ENCODE measurements at regions not wholly inside any gene's neighbourhood (a gene's known extent, or its start where the extent isn't known, plus 50 kb on each side); places are given as distances from the start of the nearest gene placed in this dataset.
A peak's percentile ranks its signal among the peaks of the same experiment; 100 is the strongest.

- TF ChIP-seq POLR2AphosphoS5 (IDR thresholded peaks at IDR 0.05; ENCODE audit: borderline replicate concordance, low read depth, low read length) = peak; percentile 45; the same call in 1 of the 2 replicates
- TF ChIP-seq EZH2 (IDR thresholded peaks at IDR 0.05) = no peak
- TF ChIP-seq FOXP2 (optimal IDR thresholded peaks at IDR 0.05; ENCODE audit: control extremely low read depth, extremely low read length, insufficient read depth) = no peak
Measured at GRCh38 chr1:37167479-37167878, 133.2 kb upstream of the GRIK3 start.
